AG04450 (cell line): ENCODE measurements at regions not wholly inside any gene's neighbourhood (a gene's known extent, or its start where the extent isn't known, plus 50 kb on each side); places are given as distances from the start of the nearest gene placed in this dataset.
A peak's percentile ranks its signal among the peaks of the same experiment; 100 is the strongest.

Source experiments
- CTCF ChIA-PET: fragments of 300-600, 350-600 bp; formaldehyde crosslinking; extraction: SDS; loops from one replicate; lab custom pipeline; 2022; ENCODE audit warnings: antibody characterized with exemption, inconsistent platforms; lab: Charles Lee
- POLR2A ChIA-PET: fragments of 350-600 bp; formaldehyde crosslinking; extraction: SDS; loops from one replicate; lab custom pipeline; 2021; ENCODE audit warnings: antibody characterized with exemption, inconsistent platforms; lab: Yijun Ruan, JAX
- DNase-seq: peaks from one replicate; pipeline ENCODE4 v3.0.0-alpha.2; 2011; ENCODE audit warnings: low read depth, low spot score
- H3K27ac ChIP-seq: one replicate; pipeline ENCODE4 v1.5.1; 2012; ENCODE audit warnings: low read depth, low read length, control low read depth
- H3K27me3 ChIP-seq: one replicate; pipeline ENCODE4 v1.6.0; 2012; ENCODE audit warnings: low read length; ENCODE audit not compliant: control insufficient read depth, insufficient read depth
- H3K4me3 ChIP-seq: 2 replicates; pipeline ENCODE4 v1.5.1; 2011; ENCODE audit warnings: mild to moderate bottlenecking, low read depth, low read length, control low read depth
- H3K9me3 ChIP-seq: 2 replicates; pipeline ENCODE4 v1.5.1; 2012; ENCODE audit warnings: low read length; ENCODE audit not compliant: control insufficient read depth, insufficient read depth
- CTCF ChIP-seq: IDR thresholded peaks from 2 replicates; pipeline ENCODE4 v1.5.1; 2011; ENCODE audit warnings: low read depth, low read length, control low read depth, inconsistent platforms

- ChIA-PET POLR2A (no interaction called here), CTCF (interaction anchor here (0.6 kb wide), 1 partner anchor 1388 kb away, joined by 3 read pairs; no protein-coding TSS in a partner anchor)
- no peak overlapping the region for H3K4me3 ChIP-seq
- TF ChIP-seq CTCF, result 0 out of 2 replicates have a peak, but pooled peaks have one; percentile 17
- no peaks in the 10 kb centered on the region for H3K9me3 ChIP-seq
- no peak for DNase-seq
- peaks cover 10% of the 10 kb centered on the region for H3K27me3 ChIP-seq
- no peak overlapping the region for H3K27ac ChIP-seq
Observed at GRCh38 chr2:118763797-118764196, 83.7 kb downstream of the EN1 start.

GRCh38 chr2:118762290-118762689 lies 85.2 kb downstream of the EN1 start:
- H3K27me3 ChIP-seq, result peaks cover 10% of the 10 kb centered on the region
- TF ChIP-seq CTCF, result no peak
- no peaks in the 10 kb centered on the region for H3K9me3 ChIP-seq
- H3K27ac ChIP-seq, result no peak overlapping the region
- no peak overlapping the region for H3K4me3 ChIP-seq
- CTCF ChIA-PET, result no interaction called here
- POLR2A ChIA-PET, result no interaction called here
- no peak for DNase-seq

GRCh38 chr2:118761771-118762170 lies 85.7 kb downstream of the EN1 start:
- POLR2A ChIA-PET, result no interaction called here
- H3K9me3 ChIP-seq, result no peaks in the 10 kb centered on the region
- DNase-seq, result no peak
- no peak overlapping the region for H3K27ac ChIP-seq
- H3K27me3 ChIP-seq, result peaks cover 10% of the 10 kb centered on the region
- TF ChIP-seq CTCF, result no peak
- CTCF ChIA-PET, result no interaction called here
- no peak overlapping the region for H3K4me3 ChIP-seq

- no peak overlapping the region for H3K4me3 ChIP-seq
- no peaks in the 10 kb centered on the region for H3K9me3 ChIP-seq
- DNase-seq, result no peak
- TF ChIP-seq CTCF, result no peak
- CTCF ChIA-PET, result no interaction called here
- POLR2A ChIA-PET, result no interaction called here
- peaks cover 8% of the 10 kb centered on the region for H3K27me3 ChIP-seq
- no peak overlapping the region for H3K27ac ChIP-seq
Observed at GRCh38 chr2:118755901-118756300, 91.5 kb downstream of the EN1 start.

- ChIA-PET CTCF (no interaction called here), POLR2A (no interaction called here)
- Histone ChIP-seq H3K27ac (no peak overlapping the region), H3K4me3 (no peak overlapping the region), H3K9me3 (no peaks in the 10 kb centered on the region), H3K27me3 (peaks cover 8% of the 10 kb centered on the region)
- no peak for TF ChIP-seq CTCF
- no peak for DNase-seq
Observed at GRCh38 chr2:118755384-118755783, 92.1 kb downstream of the EN1 start.
